ENCODE measurements at regions not wholly inside any gene's neighbourhood (a gene's known extent, or its start where the extent isn't known, plus 50 kb on each side); places are given as distances from the start of the nearest gene placed in this dataset.

GRCh38 chrX:121903961-121904360 lies 856.6 kb downstream of the GLUD2 start:
- DNase-seq (ENCODE audit: low spot score) = no peak
- no peaks in the 10 kb centered on the region for H3K36me3 ChIP-seq (ENCODE audit: control insufficient read depth in 4 of 4, insufficient read depth in 3 of 4, low read depth in 1 of 4, low read length in 3 of 4)
- no peak overlapping the region for H3K4me3 ChIP-seq (ENCODE audit: low read depth in 1 of 3, low read length in 3 of 3)
- H3K9me3 ChIP-seq (ENCODE audit: control insufficient read depth in 4 of 4, low read length in 3 of 4) = no peaks in the 10 kb centered on the region
- no peaks in the 10 kb centered on the region for H3K4me1 ChIP-seq (ENCODE audit: control insufficient read depth in 4 of 4, insufficient read depth in 4 of 4, low read length in 3 of 4)
- no peak overlapping the region for H3K9ac ChIP-seq (ENCODE audit: low read depth in 1 of 2, low read length in 2 of 2)
- H3K27ac ChIP-seq (ENCODE audit: low read depth in 1 of 2, low read length in 2 of 2) = no peak overlapping the region
- WGBS = 86% methylated on average over 7 of the region's 7 CpGs
- TF ChIP-seq MAX (IDR thresholded peaks at IDR 0.05) (no peak), RXRA (IDR thresholded peaks at IDR 0.05) (no peak), GABPA (IDR thresholded peaks at IDR 0.05 in 1 of 2, conservative IDR thresholded peaks at IDR 0.05 in 1 of 2) (no peak), HNF4A (conservative IDR thresholded peaks at IDR 0.05) (no peak), YY1 (IDR thresholded peaks at IDR 0.05) (no peak), HNF4G (IDR thresholded peaks at IDR 0.05) (no peak), CTCF (IDR thresholded peaks at IDR 0.05; ENCODE audit: low read depth, low read length, missing input control) (no peak), JUND (IDR thresholded peaks at IDR 0.05) (no peak)
- H3K27me3 ChIP-seq (ENCODE audit: control insufficient read depth in 4 of 4, insufficient read depth in 4 of 4, low read length in 3 of 4) = no peaks in the 10 kb centered on the region

- H3K27me3 ChIP-seq (ENCODE audit: control insufficient read depth in 4 of 4, insufficient read depth in 4 of 4, low read length in 3 of 4) = no peaks in the 10 kb centered on the region
- no peak for TF ChIP-seq ATF3 (IDR thresholded peaks at IDR 0.05)
- no peak for TF ChIP-seq RXRA (IDR thresholded peaks at IDR 0.05)
- no peak for TF ChIP-seq EGR1 (IDR thresholded peaks at IDR 0.05; ENCODE audit: low read depth in 2 of 2)
- no peak for TF ChIP-seq HNF4G (IDR thresholded peaks at IDR 0.05)
- no peak for TF ChIP-seq GABPA (IDR thresholded peaks at IDR 0.05 in 1 of 2, conservative IDR thresholded peaks at IDR 0.05 in 1 of 2)
- TF ChIP-seq CTCF (IDR thresholded peaks at IDR 0.05; ENCODE audit: low read depth, low read length, missing input control) = no peak
- no peak for TF ChIP-seq MAX (IDR thresholded peaks at IDR 0.05)
- TF ChIP-seq JUND (IDR thresholded peaks at IDR 0.05) = no peak
- TF ChIP-seq TAF1 (conservative IDR thresholded peaks at IDR 0.05) = no peak
- no peak for TF ChIP-seq REST (IDR thresholded peaks at IDR 0.05)
- TF ChIP-seq FOXA1 (IDR thresholded peaks at IDR 0.05) = no peak
- no peak for TF ChIP-seq FOXA2 (IDR thresholded peaks at IDR 0.05)
- TF ChIP-seq RAD21 (IDR thresholded peaks at IDR 0.05) = no peak
- no peak for TF ChIP-seq SP1 (IDR thresholded peaks at IDR 0.05)
- no peak for TF ChIP-seq HNF4A (conservative IDR thresholded peaks at IDR 0.05)
- no peak for TF ChIP-seq YY1 (IDR thresholded peaks at IDR 0.05)
- no peak for TF ChIP-seq ZBTB33 (IDR thresholded peaks at IDR 0.05)
- no peak for TF ChIP-seq NR2F2 (IDR thresholded peaks at IDR 0.05)
- 62% methylated on average over 2 of the region's 2 CpGs for WGBS
- H3K9ac ChIP-seq (ENCODE audit: low read depth in 1 of 2, low read length in 2 of 2) = no peak overlapping the region
- peaks cover 0 to 2% (median 0%) of the 10 kb centered on the region in 4 donors for H3K9me3 ChIP-seq (ENCODE audit: control insufficient read depth in 4 of 4, low read length in 3 of 4)
- no peak for DNase-seq (ENCODE audit: low spot score)
- H3K36me3 ChIP-seq (ENCODE audit: control insufficient read depth in 4 of 4, insufficient read depth in 3 of 4, low read depth in 1 of 4, low read length in 3 of 4) = no peaks in the 10 kb centered on the region
- no peak overlapping the region for H3K4me3 ChIP-seq (ENCODE audit: low read depth in 1 of 3, low read length in 3 of 3)
- no peak overlapping the region for H3K27ac ChIP-seq (ENCODE audit: low read depth in 1 of 2, low read length in 2 of 2)
- H3K4me1 ChIP-seq (ENCODE audit: control insufficient read depth in 4 of 4, insufficient read depth in 4 of 4, low read length in 3 of 4) = no peaks in the 10 kb centered on the region
Observed at GRCh38 chrX:121921258-121921657, 873.8 kb downstream of the GLUD2 start.
